HCT116 (cell line): ENCODE measurements at regions not wholly inside any gene's neighbourhood (a gene's known extent, or its start where the extent isn't known, plus 50 kb on each side); places are given as distances from the start of the nearest gene placed in this dataset.

ENCODE experiments used
- ATAC-seq: fragments of 200-7000 bp; cut with Tn5 transposase; 2 replicates; pipeline ENCODE4 v1.9.1; 2020; ENCODE audit warnings: mild to moderate bottlenecking, moderate library complexity
- BruUV-seq: library from RNA; stranded (reverse); fragments of 400-500 nt; replicated peaks from 2 replicates; lab custom pipeline; 2021; lab: Mats Ljungman, UMichigan
- CTCF ChIA-PET: fragments of 300-600 bp; sonication (Branson Sonifier 250); formaldehyde crosslinking; loops from one replicate; lab custom pipeline; 2021; ENCODE audit warnings: antibody characterized with exemption; lab: Charles Lee
- POLR2A ChIA-PET: fragments of 300-600, 350-600 bp; sonication (Branson Sonifier 250); formaldehyde crosslinking; loops from one replicate; lab custom pipeline; 2021; ENCODE audit warnings: antibody characterized with exemption; lab: Charles Lee
- RAD21 ChIA-PET, 2 experiments: fragments of 300-600 bp; sonication (Branson Sonifier 250); formaldehyde crosslinking; loops; one replicate each; lab custom pipeline; 2023; ENCODE audit warnings: low total read pairs in 2 of 2; ENCODE audit not compliant: uncharacterized antibody in 2 of 2, unreplicated experiment in 2 of 2, low non-redundant PET in 1 of 2; lab: Charles Lee
- DNase-seq: peaks from one replicate; pipeline ENCODE4 v3.0.0-alpha.2; 2010; ENCODE audit warnings: low read depth, low spot score
- H2AFZ ChIP-seq: fragments of 200-600 bp; shearing (Covaris generic), sonication (generic); 2 replicates; pipeline ENCODE4 v1.6.1; 2017; ENCODE audit warnings: low read depth, mixed run types, mixed read lengths, antibody characterized with exemption, low read length; ENCODE audit not compliant: poor library complexity, severe bottlenecking
- H3K27ac ChIP-seq: 2 replicates; pipeline ENCODE4 v1.5.1; 2012; ENCODE audit warnings: low read depth, low read length
- H3K27me3 ChIP-seq: fragments of 200-600 bp; sonication (generic); 2 replicates; pipeline ENCODE4 v1.6.1; 2016; ENCODE audit warnings: mixed run types, low read length, mixed read lengths; ENCODE audit not compliant: insufficient read depth
- H3K36me3 ChIP-seq, 2 experiments: fragments of 200-500 bp in 1 of 2; fragments of 200-600 bp in 1 of 2; sonication (Bioruptor generic) in 1 of 2; sonication (generic) in 1 of 2; 2 replicates each; pipeline versions ENCODE4 v1.5.1 to v1.6.1; 2014 to 2016; ENCODE audit warnings: low read length in 2 of 2, inconsistent platforms in 1 of 2, mixed read lengths in 1 of 2, mixed run types in 1 of 2; ENCODE audit not compliant: insufficient read depth in 2 of 2, control insufficient read depth in 1 of 2
- H3K4me1 ChIP-seq, 2 experiments: fragments of 200-600 bp in 1 of 2; sonication (generic) in 1 of 2; 2 replicates each; pipeline versions ENCODE4 v1.5.1 to v1.6.1; 2012 to 2017; ENCODE audit warnings: low read length in 2 of 2, inconsistent platforms in 1 of 2, mild to moderate bottlenecking in 1 of 2, mixed read lengths in 1 of 2, mixed run types in 1 of 2, moderate library complexity in 1 of 2; ENCODE audit not compliant: insufficient read depth in 2 of 2, control insufficient read depth in 1 of 2
- H3K4me2 ChIP-seq: fragments of 200-600 bp; sonication (generic); 2 replicates; pipeline ENCODE4 v1.6.1; 2017; ENCODE audit warnings: mixed run types, low read length, mixed read lengths
- H3K4me3 ChIP-seq, 2 experiments: fragments of 200-600 bp in 1 of 2; sonication (generic) in 1 of 2; replicated peaks in 1 of 2; 2 replicates each; pipeline ENCODE4 v1.5.1; 2011 to 2016; ENCODE audit warnings: low read length in 2 of 2, control low read depth in 1 of 2, low read depth in 1 of 2, mild to moderate bottlenecking in 1 of 2, mixed read lengths in 1 of 2, mixed run types in 1 of 2
- H3K79me2 ChIP-seq: fragments of 200-600 bp; sonication (generic); 2 replicates; pipeline ENCODE4 v1.6.1; 2017; ENCODE audit warnings: mild to moderate bottlenecking, mixed run types, low read length, moderate library complexity, mixed read lengths; ENCODE audit not compliant: insufficient read depth
- H3K9ac ChIP-seq: fragments of 200-600 bp; sonication (generic); 2 replicates; pipeline ENCODE4 v1.6.1; 2016; ENCODE audit warnings: low read length, mixed read lengths
- H3K9me2 ChIP-seq: fragments of 200-600 bp; sonication (generic), shearing (Covaris generic); 2 replicates; pipeline ENCODE4 v1.6.1; 2017; ENCODE audit warnings: mixed run types, mild to moderate bottlenecking, moderate library complexity; ENCODE audit not compliant: insufficient read depth
- H3K9me3 ChIP-seq, 2 experiments: fragments of 200-500 bp in 1 of 2; fragments of 200-600 bp in 1 of 2; sonication (Bioruptor generic) in 1 of 2; sonication (generic) in 1 of 2; 2 replicates each; pipeline ENCODE4 v1.6.1; 2014 to 2017; ENCODE audit warnings: low read length in 2 of 2, mixed read lengths in 2 of 2, inconsistent platforms in 1 of 2, low read depth in 1 of 2, mild to moderate bottlenecking in 1 of 2, mixed run types in 1 of 2, moderate library complexity in 1 of 2; ENCODE audit not compliant: control insufficient read depth in 1 of 2, insufficient read depth in 1 of 2
- H4K20me1 ChIP-seq: fragments of 200-600 bp; sonication (generic), shearing (Covaris generic); 2 replicates; pipeline ENCODE4 v1.6.1; 2017; ENCODE audit warnings: mixed run types, mild to moderate bottlenecking, moderate library complexity; ENCODE audit not compliant: insufficient read depth
- CBX3 ChIP-seq: IDR thresholded peaks from 2 replicates; pipeline ENCODE4 v1.6.1; 2012; ENCODE audit warnings: low read depth
- CEBPB ChIP-seq: IDR thresholded peaks from 2 replicates; pipeline ENCODE4 v1.6.1; 2012; ENCODE audit warnings: low read depth
- EGR1 ChIP-seq: IDR thresholded peaks from 2 replicates; pipeline ENCODE4 v1.6.1; 2012; ENCODE audit warnings: low read depth
- EZH2phosphoT487 ChIP-seq: fragments of 200-600 bp; IDR thresholded peaks from 2 replicates; pipeline ENCODE4 v1.6.1; 2018; ENCODE audit warnings: antibody characterized with exemption, borderline replicate concordance
- FOSL1 ChIP-seq: IDR thresholded peaks from 2 replicates; pipeline ENCODE4 v1.6.1; 2012; ENCODE audit warnings: low read depth
- JUND ChIP-seq: IDR thresholded peaks from 2 replicates; pipeline ENCODE4 v1.6.1; 2012
- POLR2AphosphoS5 ChIP-seq: IDR thresholded peaks from 2 replicates; pipeline ENCODE4 v1.6.1; 2011; ENCODE audit warnings: mild to moderate bottlenecking, low read depth, low read length, moderate library complexity
- RAD21 ChIP-seq: IDR thresholded peaks from 2 replicates; pipeline ENCODE4 v1.6.1; 2012; ENCODE audit warnings: low read depth, mild to moderate bottlenecking
- SP1 ChIP-seq: IDR thresholded peaks from 2 replicates; pipeline ENCODE4 v1.6.1; 2012; ENCODE audit warnings: low read depth
- TCF7L2 ChIP-seq: IDR thresholded peaks from 2 replicates; pipeline ENCODE4 v1.7.0; 2011; ENCODE audit warnings: borderline replicate concordance, inconsistent platforms; ENCODE audit not compliant: insufficient read depth, insufficient read length; ENCODE audit errors: extremely low read depth
- YY1 ChIP-seq: IDR thresholded peaks from 2 replicates; pipeline ENCODE4 v1.6.1; 2011; ENCODE audit warnings: low read length, low read depth, moderate library complexity, mild to moderate bottlenecking; ENCODE audit not compliant: insufficient replicate concordance; ENCODE audit errors: extremely low read depth
- ZFX ChIP-seq: fragments of 450-650 bp; IDR thresholded peaks from 2 replicates; pipeline ENCODE4 v1.6.1; 2017
- ZNF274 ChIP-seq: fragments of 200-500 bp; sonication (Bioruptor generic); IDR thresholded peaks from 2 replicates; pipeline ENCODE4 v1.6.1; 2014; ENCODE audit warnings: mild to moderate bottlenecking, low read depth, low read length, inconsistent platforms
- intact Hi-C: fragments of 100-400 bp; cut with micrococcal nuclease; formaldehyde crosslinking; loops from 2 replicates; pipeline ENCODE4 v1.10.0; 2022
- TF ChIP-seq, protein P1 (sequence below): IDR thresholded peaks from 2 replicates; pipeline ENCODE4 v1.6.1; 2012
- TF ChIP-seq, protein P2 (sequence below): IDR thresholded peaks from 2 replicates; pipeline ENCODE4 v1.6.1; 2012; ENCODE audit warnings: low read depth
- TF ChIP-seq, protein P3 (sequence below): IDR thresholded peaks from 2 replicates; pipeline ENCODE4 v1.6.1; 2012
- TF ChIP-seq, protein P4 (sequence below): IDR thresholded peaks from 2 replicates; pipeline ENCODE4 v1.6.1; 2011; ENCODE audit warnings: mild to moderate bottlenecking, low read length, moderate library complexity; ENCODE audit not compliant: insufficient replicate concordance; ENCODE audit errors: extremely low read depth

DNA sequence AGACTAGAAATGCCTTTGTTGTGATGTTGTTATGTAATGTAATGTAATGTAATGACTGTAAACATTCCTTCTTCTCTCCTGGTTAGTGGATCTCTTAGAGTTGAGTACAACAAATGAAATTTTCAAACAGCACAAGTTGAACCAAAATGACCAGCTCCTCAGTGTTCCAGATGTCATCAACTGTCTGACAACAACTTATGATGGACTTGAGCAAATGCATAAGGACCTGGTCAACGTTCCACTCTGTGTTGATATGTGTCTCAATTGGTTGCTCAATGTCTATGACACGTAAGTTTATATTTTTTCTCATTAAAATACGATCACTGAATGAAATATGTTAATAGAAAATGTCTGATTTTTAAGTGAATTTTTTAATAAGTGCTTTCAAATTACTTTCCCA is 496.7 kb downstream of the UTRN start (continued):
- TF ChIP-seq TCF7L2: no peak
- TF ChIP-seq SP1: no peak
- no peak for TF ChIP-seq FOSL1
- TF ChIP-seq POLR2AphosphoS5: no peak
- TF ChIP-seq, protein P1, sequence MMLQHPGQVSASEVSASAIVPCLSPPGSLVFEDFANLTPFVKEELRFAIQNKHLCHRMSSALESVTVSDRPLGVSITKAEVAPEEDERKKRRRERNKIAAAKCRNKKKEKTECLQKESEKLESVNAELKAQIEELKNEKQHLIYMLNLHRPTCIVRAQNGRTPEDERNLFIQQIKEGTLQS: no peak

DNA sequence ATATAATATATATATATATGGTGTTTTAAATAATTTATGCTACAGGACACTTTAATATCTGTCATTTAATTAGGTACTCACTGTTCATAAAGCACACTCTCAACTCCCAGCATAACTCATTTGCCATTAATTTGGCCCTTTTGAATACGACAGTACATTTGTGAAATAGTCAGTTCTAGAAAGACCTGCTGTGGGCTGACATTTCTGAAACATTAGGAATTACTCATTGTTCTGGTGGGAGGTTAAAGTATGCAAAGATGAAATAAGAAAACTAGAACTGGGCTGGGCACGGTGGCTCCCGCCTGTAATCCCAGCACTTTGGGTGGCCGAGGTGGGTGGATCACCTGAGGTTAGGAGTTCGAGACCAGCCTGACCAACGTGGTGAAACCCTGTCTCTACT is 497.5 kb downstream of the UTRN start:
- ATAC-seq: no peak
- TF ChIP-seq TCF7L2: no peak
- TF ChIP-seq EZH2phosphoT487: no peak
- no peak for TF ChIP-seq SP1
- no peak for TF ChIP-seq RAD21
- TF ChIP-seq JUND: no peak
- TF ChIP-seq, protein P2, sequence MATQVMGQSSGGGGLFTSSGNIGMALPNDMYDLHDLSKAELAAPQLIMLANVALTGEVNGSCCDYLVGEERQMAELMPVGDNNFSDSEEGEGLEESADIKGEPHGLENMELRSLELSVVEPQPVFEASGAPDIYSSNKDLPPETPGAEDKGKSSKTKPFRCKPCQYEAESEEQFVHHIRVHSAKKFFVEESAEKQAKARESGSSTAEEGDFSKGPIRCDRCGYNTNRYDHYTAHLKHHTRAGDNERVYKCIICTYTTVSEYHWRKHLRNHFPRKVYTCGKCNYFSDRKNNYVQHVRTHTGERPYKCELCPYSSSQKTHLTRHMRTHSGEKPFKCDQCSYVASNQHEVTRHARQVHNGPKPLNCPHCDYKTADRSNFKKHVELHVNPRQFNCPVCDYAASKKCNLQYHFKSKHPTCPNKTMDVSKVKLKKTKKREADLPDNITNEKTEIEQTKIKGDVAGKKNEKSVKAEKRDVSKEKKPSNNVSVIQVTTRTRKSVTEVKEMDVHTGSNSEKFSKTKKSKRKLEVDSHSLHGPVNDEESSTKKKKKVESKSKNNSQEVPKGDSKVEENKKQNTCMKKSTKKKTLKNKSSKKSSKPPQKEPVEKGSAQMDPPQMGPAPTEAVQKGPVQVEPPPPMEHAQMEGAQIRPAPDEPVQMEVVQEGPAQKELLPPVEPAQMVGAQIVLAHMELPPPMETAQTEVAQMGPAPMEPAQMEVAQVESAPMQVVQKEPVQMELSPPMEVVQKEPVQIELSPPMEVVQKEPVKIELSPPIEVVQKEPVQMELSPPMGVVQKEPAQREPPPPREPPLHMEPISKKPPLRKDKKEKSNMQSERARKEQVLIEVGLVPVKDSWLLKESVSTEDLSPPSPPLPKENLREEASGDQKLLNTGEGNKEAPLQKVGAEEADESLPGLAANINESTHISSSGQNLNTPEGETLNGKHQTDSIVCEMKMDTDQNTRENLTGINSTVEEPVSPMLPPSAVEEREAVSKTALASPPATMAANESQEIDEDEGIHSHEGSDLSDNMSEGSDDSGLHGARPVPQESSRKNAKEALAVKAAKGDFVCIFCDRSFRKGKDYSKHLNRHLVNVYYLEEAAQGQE: no peak
- TF ChIP-seq, protein P3, sequence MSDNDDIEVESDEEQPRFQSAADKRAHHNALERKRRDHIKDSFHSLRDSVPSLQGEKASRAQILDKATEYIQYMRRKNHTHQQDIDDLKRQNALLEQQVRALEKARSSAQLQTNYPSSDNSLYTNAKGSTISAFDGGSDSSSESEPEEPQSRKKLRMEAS: no peak
- TF ChIP-seq ZNF274: no peak
- TF ChIP-seq FOSL1: no peak
- TF ChIP-seq YY1: no peak
- TF ChIP-seq CBX3: no peak
- no peak for TF ChIP-seq CEBPB
- TF ChIP-seq ZFX: no peak
- TF ChIP-seq, protein P4, sequence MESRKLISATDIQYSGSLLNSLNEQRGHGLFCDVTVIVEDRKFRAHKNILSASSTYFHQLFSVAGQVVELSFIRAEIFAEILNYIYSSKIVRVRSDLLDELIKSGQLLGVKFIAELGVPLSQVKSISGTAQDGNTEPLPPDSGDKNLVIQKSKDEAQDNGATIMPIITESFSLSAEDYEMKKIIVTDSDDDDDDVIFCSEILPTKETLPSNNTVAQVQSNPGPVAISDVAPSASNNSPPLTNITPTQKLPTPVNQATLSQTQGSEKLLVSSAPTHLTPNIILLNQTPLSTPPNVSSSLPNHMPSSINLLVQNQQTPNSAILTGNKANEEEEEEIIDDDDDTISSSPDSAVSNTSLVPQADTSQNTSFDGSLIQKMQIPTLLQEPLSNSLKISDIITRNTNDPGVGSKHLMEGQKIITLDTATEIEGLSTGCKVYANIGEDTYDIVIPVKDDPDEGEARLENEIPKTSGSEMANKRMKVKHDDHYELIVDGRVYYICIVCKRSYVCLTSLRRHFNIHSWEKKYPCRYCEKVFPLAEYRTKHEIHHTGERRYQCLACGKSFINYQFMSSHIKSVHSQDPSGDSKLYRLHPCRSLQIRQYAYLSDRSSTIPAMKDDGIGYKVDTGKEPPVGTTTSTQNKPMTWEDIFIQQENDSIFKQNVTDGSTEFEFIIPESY: no peak
- TF ChIP-seq EGR1: no peak
- TF ChIP-seq, protein P1: no peak

More for the DNA sequence above, 497.5 kb downstream of the UTRN start:
- BruUV-seq: no TSS peak
- Histone ChIP-seq H3K36me3 (no peaks in the 10 kb centered on the region), H3K4me2 (no peak overlapping the region), H3K79me2 (no peaks in the 10 kb centered on the region), H3K9ac (no peak overlapping the region), H2AFZ (no peak overlapping the region), H4K20me1 (no peaks in the 10 kb centered on the region), H3K4me3 (no peak overlapping the region), H3K9me2 (no peaks in the 10 kb centered on the region; the same call in 1 of the 2 replicates), H3K4me1 (peaks cover 0 to 8% of the 10 kb centered on the region in 2 experiments; a peak in 1 of 4 replicates), H3K27ac (no peak overlapping the region), H3K27me3 (no peaks in the 10 kb centered on the region), H3K9me3 (no peaks in the 10 kb centered on the region)
- no peak for DNase-seq
- RAD21 ChIA-PET: no interaction called here
- intact Hi-C loops: no loop called here
- CTCF ChIA-PET: no interaction called here
- POLR2A ChIA-PET: no interaction called here
